ENCODE measurements at regions not wholly inside any gene's neighbourhood (a gene's known extent, or its start where the extent isn't known, plus 50 kb on each side); places are given as distances from the start of the nearest gene placed in this dataset.

DNA sequence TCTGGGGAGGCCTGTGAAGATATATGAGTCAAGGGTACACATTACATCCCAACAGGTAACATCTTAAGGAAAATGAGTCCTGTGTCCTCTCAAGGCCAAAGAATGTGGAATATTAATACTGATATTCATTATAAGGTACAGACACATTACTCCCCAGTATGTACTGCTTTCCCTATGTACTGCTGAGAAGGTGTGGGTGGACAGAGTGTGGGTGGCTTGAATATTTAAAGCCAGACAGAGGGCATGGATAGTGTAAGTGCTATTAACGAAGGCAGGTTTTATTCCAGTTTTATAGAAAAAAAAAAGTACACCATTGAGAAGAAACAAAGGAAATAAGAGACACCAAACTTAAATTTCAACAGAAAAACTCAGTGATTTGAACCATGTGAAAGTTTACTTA lies 1054.4 kb downstream of the XPNPEP1 start:
- Histone ChIP-seq H3K4me3 (ENCODE audit: extremely low read depth in 1 of 4, insufficient read depth in 2 of 4, low read depth in 3 of 4, low read length in 4 of 4) (no peak overlapping the region), H3K79me1 (ENCODE audit: low read depth, low read length) (no peaks in the 10 kb centered on the region), H2BK12ac (ENCODE audit: low read depth, low read length) (no peak overlapping the region), H3K56ac (replicated peaks; ENCODE audit: insufficient read length, low read depth, low read length) (no peak overlapping the region), H2BK5ac (ENCODE audit: low read depth, low read length) (no peak overlapping the region), H3K23ac (ENCODE audit: insufficient read length) (no peak overlapping the region), H2AFZ (ENCODE audit: low read length) (no peak overlapping the region), H2BK20ac (ENCODE audit: low read length) (no peak overlapping the region), H3K4me2 (ENCODE audit: insufficient read depth in 1 of 2, low read depth in 2 of 2, low read length in 2 of 2) (no peak overlapping the region), H3K27me3 (replicated peaks in 1 of 4; ENCODE audit: control insufficient read depth in 3 of 4, extremely low read depth in 1 of 4, insufficient read depth in 3 of 4, low read length in 3 of 4) (no peaks in the 10 kb centered on the region), H3K79me2 (ENCODE audit: control insufficient read depth in 1 of 2, insufficient read depth in 2 of 2, low read length in 2 of 2) (no peaks in the 10 kb centered on the region), H4K8ac (ENCODE audit: extremely low read depth, insufficient read depth, low read length) (no peak overlapping the region), H3K18ac (ENCODE audit: extremely low read depth, low read length) (no peak overlapping the region), H2AK5ac (ENCODE audit: low read depth, low read length) (no peak overlapping the region), H3K23me2 (ENCODE audit: low read depth, low read length) (no peaks in the 10 kb centered on the region), H3K27ac (ENCODE audit: low read depth, low read length) (no peak overlapping the region), H3K9me3 (ENCODE audit: insufficient read depth in 2 of 2, low read depth in 1 of 2, low read length in 1 of 2) (no peaks in the 10 kb centered on the region), H3K14ac (ENCODE audit: insufficient read length) (no peak overlapping the region), H4K20me1 (replicated peaks in 1 of 2; ENCODE audit: control insufficient read depth in 1 of 2, insufficient read depth in 2 of 2, low read length in 2 of 2) (no peaks in the 10 kb centered on the region), H3K4me1 (replicated peaks in 1 of 4; ENCODE audit: control insufficient read depth in 3 of 4, insufficient read depth in 4 of 4, low read length in 3 of 4) (no peaks in the 10 kb centered on the region), H4K5ac (ENCODE audit: insufficient read length, low read depth, low read length) (no peak overlapping the region), H2BK120ac (replicated peaks; ENCODE audit: low read depth, low read length) (no peak overlapping the region), H3K9ac (replicated peaks in 1 of 4; ENCODE audit: extremely low read depth in 1 of 4, low read depth in 3 of 4, low read length in 3 of 4) (no peak overlapping the region), H4K91ac (replicated peaks; ENCODE audit: insufficient read length, low read length) (no peak overlapping the region), H2BK15ac (ENCODE audit: low read length) (no peak overlapping the region), H3K4ac (replicated peaks; ENCODE audit: insufficient read length, low read depth, low read length) (no peak overlapping the region), H3K36me3 (ENCODE audit: control insufficient read depth in 2 of 4, insufficient read depth in 4 of 4, low read length in 3 of 4) (no peaks in the 10 kb centered on the region)
- DNase-seq (ENCODE audit: low read depth in 1 of 2, low spot score in 2 of 2) (no peak), FAIRE-seq (no peak)
- ChIA-PET POLR2A (ENCODE audit: partially characterized antibody) (no interaction called here), CTCF (ENCODE audit: partially characterized antibody) (no interaction called here)
- TF ChIP-seq RXRA (IDR thresholded peaks at IDR 0.05; ENCODE audit: insufficient read depth, low read depth, low read length) (no peak), SAP30 (IDR thresholded peaks at IDR 0.05; ENCODE audit: insufficient read depth, insufficient replicate concordance, low read length) (no peak), RBBP5 (IDR thresholded peaks at IDR 0.05; ENCODE audit: borderline replicate concordance, low read depth, low read length) (no peak), CBX8 (IDR thresholded peaks at IDR 0.05; ENCODE audit: borderline replicate concordance, low read depth, low read length) (no peak), KDM4A (IDR thresholded peaks at IDR 0.05; ENCODE audit: low read depth, low read length, severe bottlenecking) (no peak), ASH2L (IDR thresholded peaks at IDR 0.05; ENCODE audit: low read length) (no peak), BCL11A (IDR thresholded peaks at IDR 0.05; ENCODE audit: low read depth in 2 of 2, low read length in 2 of 2) (no peak), CBX5 (IDR thresholded peaks at IDR 0.05; ENCODE audit: low read depth, low read length) (no peak), CTBP2 (IDR thresholded peaks at IDR 0.05; ENCODE audit: borderline replicate concordance, insufficient read depth, insufficient read length, low read length) (no peak), RAD21 (IDR thresholded peaks at IDR 0.05 in 1 of 2, conservative IDR thresholded peaks at IDR 0.05 in 1 of 2; ENCODE audit: low read depth in 2 of 2, low read length in 2 of 2) (no peak), CHD1 (IDR thresholded peaks at IDR 0.05; ENCODE audit: low read depth, low read length) (no peak), CEBPB (IDR thresholded peaks at IDR 0.05; ENCODE audit: low read depth, low read length) (no peak), GTF2F1 (IDR thresholded peaks at IDR 0.05; ENCODE audit: borderline replicate concordance, low read depth, low read length) (no peak), POLR2AphosphoS5 (IDR thresholded peaks at IDR 0.05; ENCODE audit: low read depth, low read length) (no peak)
- TF ChIP-seq, protein P1, sequence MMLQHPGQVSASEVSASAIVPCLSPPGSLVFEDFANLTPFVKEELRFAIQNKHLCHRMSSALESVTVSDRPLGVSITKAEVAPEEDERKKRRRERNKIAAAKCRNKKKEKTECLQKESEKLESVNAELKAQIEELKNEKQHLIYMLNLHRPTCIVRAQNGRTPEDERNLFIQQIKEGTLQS (IDR thresholded peaks at IDR 0.05; ENCODE audit: insufficient read depth, low read depth, low read length), result no peak
- WGBS, 2 experiments (ENCODE audit: extremely low coverage in 1 of 2, insufficient coverage in 1 of 2, insufficient read length in 1 of 2, insufficient replicate concordance in 2 of 2, low coverage in 1 of 2, low lambda C conversion rate in 2 of 2, missing lambda C conversion rate in 1 of 2), result 83% methylated on average over 1 of the region's 1 CpG; no CpG with 5 or more reads in 1 of the 2 experiments
